ENCODE measurements at regions not wholly inside any gene's neighbourhood (a gene's known extent, or its start where the extent isn't known, plus 50 kb on each side); places are given as distances from the start of the nearest gene placed in this dataset.

DNA sequence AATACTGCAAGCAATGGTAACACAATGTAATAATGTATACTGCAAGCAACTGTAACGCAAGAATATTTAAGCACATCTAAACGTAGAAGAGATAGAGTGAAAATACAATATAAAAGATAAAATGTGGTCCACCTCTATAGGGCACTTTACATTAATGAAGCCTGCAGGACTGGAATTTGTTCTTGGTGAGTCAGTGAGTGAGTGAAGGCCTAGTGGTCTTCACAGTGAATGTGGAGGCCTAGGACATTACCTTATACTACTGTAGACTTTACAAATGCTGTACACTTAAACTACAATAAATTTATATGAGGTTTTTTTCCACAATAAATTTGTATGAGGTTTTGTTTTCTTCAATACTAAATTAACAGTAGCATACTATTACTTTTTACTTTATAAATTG is 287.4 kb upstream of the SNX7 start:
- DNase-seq = no peak

DNA sequence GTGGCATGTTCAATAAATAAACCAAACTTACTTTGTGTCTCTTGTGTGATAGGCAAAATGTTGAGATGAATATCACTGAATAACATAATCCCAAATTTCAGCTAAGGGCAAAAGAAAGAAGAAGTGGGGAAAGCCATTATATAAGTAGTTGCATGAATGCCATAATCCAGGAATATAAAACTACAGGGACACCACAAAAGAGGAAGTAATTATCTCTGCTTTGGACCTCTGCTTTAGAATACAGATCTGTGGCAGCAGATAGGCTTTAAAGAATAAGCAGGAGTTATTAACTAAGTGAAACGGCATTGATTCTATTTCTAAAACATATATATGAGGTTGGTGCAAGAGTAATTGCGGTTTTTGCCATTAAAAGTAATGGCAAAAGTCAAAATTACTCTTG is 288.5 kb upstream of the SNX7 start:
- peak; percentile 83 for DNase-seq

DNA sequence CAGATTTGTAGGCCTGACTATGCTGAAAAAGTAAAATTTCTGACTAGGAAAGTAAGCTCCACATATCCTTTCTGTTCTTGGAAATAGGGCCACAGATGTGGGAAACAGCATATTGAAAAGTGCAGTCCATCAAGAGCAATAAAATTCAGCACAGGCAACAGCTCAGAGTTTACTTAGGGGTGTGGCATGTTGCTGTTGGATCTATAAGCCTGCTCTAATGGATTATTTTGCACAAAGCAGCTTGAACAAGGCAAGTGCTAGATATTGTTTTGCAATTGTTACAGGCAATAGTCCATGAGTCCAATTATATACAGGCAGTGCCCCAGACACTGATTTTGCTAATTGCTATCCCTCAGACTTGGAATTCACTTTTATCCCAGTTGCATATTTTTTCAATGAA is 289.8 kb upstream of the SNX7 start:
- DNase-seq = no peak

DNA sequence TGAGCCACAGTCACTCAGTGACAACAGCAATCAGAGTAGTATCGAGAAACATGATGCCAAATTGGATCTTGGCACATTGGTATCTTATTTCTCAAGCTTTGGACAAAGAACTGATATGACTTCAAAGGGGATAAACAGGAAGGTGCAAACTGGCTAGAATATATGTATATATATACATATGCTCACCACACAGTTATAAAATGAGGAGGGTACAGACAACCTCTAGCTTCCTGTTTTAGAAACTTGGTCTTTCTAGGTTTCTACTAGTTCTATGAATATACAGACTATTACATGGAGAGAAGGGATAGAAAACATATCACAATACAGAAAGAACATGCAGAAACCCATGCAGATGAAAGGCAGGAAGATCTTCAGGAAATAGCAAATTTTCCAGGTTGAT is 292.1 kb upstream of the SNX7 start:
- no peak for DNase-seq

DNA sequence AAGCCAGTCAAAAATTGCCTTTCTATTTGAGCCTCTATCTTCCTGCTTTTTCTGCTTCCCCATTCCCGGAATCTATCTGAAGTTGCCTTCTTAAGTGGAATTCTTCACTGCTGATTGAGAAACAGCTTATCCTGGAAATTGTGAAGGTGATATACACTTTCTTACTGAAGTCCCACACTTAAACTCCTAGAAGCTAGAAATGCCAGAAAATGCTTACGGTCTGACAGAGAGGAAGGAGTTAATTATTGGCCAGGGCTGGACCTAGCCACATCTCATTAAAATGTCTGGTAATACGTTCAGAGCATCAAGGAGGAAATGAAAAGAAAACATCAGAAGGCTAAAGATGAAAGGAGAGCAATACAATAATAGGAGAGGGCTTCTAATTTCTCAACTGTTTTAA is 292.5 kb upstream of the SNX7 start:
- no peak for DNase-seq

DNA sequence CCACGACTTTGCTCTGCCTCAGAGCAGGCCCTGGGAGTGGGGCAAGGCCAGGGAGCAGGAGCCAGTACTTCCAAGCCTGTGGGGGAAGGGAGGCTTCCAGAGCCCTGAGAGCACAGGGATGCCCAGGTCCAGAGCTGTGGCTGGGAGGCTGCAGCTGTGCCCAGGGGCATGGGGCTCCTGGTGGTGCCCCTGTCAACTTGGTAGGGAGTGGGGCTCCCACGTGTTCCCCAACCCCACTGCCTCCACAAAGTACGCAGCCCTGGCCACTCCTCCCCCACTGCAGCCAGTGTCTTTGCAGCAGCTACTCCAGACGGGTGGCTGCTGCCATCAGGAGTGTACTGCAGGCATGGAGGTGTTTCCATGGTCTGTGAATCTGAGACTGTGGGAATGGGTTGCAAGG is 294.1 kb upstream of the SNX7 start:
- no peak for DNase-seq

DNA sequence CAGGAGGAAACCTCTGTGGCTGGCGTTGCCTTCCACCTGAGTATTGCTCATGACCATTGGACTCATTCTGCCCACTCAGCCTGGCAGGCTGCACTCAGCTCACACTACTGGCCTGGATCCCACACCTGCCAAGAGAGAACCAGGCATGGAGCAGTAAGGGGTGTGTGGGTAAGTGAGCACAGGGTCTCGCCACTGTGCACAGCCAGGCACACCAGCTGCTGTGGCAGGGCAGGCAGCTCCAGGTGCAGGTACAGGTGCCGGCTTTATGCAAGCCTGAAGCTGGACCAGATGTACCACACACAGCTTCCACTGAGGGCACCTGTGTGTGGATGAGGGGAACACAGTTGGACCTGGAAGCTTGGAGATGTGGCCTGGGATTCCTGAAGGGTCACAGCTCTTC is 295.2 kb upstream of the SNX7 start:
- DNase-seq = no peak

DNA sequence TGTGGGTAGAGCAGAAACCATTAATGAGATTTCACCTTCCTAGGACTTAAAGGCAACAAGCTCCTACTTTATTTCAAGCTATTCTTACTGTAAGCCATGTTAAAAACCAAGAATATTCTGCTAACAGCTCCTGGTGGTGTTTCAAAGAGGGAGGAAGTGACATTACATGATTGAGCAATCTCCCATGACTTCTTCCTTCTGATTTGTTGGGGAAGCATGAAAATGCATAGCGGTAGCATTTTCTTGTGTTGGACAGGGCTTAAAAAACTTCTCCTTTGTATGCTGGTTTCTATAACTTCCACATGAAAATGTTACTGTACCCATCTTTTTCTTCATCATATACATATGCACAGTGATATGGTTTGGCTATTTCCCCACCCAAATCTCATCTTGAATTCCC is 297.0 kb upstream of the SNX7 start:
- DNase-seq = peak; percentile 84

DNA sequence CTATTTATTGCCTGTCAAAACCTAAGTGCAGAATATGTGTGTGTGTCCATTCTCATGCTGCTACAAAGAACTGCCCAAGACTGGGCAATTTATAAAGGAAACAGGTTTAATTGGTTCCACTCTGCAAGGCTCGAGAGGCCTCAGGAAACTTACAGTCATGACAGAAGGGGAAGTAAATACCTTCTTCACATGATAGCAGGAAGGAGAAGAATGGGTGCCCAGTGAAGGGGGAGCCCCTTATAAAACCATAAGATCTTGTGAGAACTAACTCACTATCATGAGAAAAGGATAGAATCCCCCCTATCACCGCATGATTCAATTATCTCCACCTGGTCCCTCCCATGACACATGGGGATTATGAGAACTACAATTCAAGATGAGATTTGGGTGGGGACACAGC is 300.7 kb upstream of the SNX7 start:
- DNase-seq = no peak

DNA sequence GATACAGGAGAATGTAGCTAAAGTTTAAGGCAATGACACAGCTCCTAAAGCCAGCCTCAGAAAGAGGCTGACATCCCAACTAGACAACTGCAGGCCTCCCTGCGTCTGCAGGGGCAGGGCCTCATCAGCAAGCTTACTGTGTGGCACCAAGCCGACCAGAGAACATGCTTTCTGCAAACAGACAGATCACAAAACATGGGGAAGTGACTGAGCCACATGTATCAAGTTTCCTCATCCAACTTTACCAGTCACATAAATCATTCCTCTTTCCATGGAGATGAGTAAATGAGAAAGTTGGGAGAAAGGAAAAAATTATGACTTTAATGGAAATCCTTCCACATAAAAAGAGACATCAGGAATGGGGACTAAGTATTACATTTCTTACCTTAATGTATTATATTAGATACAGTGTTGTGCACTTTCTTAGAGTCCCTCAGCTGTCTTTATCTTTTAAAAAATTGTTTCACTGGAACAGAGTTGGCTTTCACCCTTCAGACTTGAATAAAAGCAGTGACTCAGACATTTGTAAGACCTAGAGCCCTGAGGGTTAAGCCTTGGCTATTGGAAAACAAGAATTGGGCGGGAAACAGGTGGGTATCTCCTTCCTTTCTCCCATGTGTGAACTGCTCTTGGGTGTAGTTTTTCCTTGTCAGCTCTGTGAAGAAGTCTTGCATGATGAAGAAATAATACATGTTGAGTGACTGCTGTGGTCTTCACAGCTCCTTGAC is 305.7 kb upstream of the SNX7 start:
- DNase-seq = peak; percentile 45

DNA sequence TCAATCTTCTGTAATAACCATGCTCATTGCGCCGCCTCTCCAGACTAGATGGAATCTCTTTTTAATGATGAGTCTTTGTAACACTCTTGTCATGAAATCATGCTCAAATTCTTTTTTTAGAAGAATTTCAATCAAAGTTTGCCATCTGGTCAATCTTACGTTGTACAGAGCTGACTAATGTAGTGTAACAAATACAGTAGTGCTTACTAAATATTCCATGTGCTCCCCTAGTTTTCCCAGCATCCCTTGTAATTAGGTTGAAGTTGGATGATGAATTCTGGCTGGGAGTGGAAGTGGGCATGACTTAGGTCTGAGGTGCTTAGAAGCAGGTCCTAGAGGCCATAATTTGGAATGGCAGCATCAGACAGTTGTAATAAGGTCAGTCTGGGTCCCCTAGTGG is 309.1 kb upstream of the SNX7 start:
- no peak for DNase-seq

DNA sequence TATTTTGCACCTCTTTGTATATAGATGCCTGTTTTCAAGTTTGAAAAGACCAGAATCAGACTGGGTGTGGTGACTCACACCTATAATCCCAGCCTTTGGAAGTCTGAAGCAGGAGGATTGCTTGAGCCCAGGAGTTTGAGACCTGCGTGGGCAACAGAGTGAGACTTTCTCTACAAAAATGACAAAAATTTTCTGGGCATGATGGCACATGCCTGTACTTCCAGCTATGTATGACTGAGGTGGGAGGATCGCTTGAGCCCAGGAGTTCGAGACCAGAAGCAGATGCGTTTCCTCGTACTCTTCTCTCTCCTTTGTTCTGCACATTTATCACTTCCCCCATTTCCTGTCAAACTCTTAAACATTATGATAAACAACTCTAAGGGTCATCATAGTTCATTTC is 310.0 kb upstream of the SNX7 start:
- DNase-seq = no peak

DNA sequence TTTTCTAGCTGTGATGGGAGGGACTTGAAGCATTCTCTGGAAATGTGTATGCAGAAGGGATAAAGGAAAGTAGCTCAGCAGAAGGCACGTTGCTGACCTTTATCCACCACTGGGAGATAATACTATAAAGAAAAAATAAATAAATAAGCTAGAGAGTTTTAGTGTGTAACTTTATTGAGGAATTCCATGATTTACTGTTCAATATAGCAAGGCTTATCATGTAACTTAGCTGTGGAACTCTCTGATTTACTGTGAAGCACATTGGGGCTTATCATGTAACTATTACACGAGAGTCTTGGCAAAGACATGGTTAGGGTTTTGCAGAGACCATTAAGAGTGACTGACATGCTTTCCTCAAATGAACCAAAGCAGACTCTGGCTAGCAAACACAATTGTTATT is 316.1 kb upstream of the SNX7 start:
- no peak for DNase-seq

DNA sequence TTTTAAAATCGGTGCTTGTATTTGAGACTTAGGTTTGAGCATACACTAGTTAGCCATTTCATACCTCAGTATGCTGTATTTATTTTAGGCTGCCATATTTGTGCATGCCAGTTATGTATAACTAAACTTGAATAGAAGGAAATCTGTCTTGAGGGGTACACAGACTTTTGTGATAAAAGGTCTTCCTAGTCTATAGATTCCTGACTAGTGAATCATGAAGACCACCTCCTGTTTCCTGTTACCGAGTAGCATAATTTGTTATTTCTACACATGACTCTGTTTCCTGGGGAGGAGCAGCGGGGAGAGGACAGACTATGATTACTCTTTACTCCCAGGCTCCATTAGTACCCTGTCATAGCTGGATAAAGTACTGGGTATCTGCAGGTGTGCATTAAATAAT is 316.8 kb upstream of the SNX7 start:
- DNase-seq = no peak

DNA sequence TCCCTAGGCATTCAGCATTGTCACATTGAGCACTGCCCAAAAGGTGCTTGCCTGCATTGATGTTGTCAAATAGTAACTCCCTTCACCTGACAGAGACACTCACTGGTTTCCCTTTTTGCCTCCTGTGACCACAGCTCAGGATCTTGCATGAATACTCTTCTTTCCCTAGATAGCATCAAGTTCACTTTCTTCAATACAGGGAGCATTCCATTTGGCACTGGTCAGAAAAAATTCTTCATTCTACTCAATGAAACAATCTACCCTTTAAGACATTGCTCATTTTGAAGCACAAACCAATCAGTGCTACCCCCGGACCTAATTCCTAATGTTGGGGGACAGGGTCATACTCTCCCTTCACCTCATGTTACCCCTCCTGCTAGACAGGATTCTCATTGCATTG is 319.0 kb upstream of the SNX7 start:
- DNase-seq = no peak

DNA sequence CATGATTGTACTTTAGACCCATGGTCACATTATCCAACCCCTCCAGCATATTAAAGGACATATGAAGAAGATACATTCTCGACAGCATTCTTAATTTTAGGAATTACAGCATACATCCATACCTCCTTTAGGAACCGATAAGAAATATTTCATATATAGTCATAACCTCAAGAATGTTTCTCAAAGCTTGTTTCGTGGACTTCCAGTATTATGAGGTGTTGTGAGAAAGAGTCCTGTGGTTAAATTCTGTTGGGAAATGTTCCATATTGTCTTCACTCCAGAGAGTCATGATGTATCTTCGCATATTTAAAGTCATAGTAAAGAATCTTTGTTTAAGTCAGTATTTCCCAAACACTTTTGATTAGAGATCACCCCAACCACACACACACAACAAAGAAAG is 321.0 kb upstream of the SNX7 start:
- no peak for DNase-seq

DNA sequence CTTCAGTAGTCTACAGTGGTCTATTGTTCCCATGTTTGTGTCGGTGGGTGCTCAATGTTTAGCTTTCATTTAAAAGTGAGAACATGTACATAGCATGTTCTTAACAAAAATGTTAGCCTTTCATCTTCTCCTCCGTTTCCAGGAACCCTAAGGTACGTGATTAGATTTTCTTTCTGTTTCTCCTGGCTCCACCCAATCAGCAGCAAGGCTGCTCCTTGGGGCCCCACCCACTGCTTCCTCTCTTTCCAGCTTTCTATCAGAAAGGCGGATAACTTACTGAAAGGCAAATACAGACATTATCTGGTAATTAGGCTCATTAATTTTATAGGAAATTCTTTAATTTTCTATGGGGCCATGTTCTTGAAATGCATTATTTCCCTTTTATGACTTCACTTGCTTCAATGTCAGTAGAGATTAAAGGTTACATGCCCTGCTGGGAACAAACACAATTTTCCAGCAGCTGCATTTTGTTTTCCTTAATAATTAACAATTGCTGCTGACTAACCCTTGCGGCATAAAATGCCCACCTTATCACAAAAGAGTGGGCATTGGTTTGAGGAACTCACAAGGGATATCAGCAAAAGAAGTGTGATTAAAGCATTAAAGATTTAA is 324.9 kb upstream of the SNX7 start:
- no peak for DNase-seq

DNA sequence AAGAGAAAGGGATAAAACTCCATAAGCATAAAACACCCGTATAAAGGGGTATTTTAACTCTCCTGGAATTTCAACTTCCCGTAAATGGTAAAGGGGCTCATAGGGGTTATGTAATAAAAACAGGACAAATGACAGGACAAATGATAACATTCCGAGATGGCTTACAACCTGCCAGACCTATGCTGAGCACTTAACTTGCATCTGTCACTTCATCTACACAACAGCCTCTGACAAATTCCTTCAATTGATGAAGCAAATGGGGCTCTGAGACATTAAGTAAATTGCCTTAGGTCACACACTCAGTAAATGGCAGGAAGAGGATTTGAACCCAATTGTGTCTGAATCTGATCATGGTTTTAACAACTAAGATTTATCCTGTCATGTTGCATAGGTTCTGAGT is 327.6 kb upstream of the SNX7 start:
- DNase-seq = no peak

DNA sequence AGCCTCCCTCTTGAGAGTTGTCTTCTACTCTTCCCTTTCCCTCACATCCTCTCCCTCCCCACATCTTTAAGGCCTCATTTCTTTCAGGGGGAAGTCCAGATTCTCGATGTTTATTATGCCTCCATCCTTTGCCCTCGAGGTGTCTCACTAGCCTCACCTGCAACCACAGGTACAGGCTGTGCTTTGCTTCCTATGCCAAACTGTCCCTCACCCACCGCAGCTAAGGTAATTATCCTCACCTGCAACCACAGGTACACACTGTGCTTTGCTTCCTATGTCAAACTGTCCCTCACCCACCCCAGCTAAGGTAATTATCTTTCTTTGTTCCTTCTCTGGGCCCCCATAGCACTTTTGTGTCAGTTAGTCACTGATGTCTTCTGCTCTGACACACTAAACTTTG is 328.1 kb upstream of the SNX7 start:
- no peak for DNase-seq

DNA sequence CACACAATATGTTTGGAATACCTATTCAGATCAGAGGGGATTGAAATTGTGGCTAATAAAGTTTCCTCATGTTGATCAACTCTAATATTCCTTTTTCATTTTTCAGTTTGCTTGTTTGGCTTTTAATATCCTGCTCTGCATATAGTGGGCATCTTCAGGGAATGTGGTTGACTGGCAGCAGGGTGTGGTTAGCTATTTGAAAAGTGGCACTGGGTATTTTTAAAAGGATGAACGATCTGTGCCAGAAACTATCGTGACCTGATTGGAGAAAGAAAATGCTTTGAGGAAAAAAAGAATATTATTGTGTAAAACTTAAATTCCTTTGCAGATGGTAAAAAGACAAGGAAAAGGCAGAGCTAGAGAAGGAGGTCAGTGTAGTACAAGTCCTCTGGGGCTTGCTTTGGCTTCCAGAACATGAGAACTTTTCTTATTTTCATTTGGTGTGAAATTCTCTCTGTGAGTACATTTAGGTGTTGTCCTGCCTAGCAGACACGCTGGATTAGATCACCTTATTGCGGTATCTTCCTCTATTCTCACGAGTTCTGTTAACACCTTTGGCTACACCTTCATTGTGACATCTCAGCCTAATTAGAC is 329.7 kb upstream of the SNX7 start:
- no peak for DNase-seq

DNA sequence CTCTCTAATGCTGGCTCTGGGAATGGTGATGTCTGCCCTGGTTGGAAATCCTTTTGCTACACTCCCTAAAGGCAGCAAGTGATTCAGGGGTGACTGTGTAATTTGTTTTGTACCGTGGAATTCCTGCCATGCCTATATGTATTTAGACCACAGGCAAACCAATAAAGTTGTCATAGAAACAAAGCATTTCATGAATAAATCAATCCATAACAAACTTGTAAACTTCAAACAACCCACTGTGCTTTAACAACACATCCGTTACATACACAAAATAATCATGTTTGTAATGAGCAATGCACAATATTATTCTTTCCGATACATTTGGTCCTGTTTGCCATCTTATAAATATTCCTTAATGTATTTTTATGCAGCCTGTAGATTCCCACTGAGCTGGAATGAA is 330.3 kb upstream of the SNX7 start:
- no peak for DNase-seq

DNA sequence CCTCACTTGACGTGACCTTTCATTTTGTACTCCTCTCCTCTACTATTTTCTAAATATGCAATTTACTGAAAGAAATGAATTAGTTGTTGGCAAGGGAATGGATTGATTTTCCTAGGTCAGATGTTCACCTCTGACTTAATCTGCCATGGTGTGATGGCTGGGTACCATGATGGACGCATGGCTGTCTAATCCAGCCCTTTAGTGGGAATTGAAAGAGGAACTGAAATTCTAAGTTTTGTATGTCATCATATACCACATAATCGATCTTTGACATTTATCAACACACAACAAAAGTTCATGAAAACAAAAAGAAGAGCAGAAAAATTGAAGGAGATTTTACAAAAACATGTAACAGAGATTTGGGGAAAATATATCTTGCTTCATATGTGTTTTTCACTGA is 331.3 kb upstream of the SNX7 start:
- peak; percentile 72 for DNase-seq

DNA sequence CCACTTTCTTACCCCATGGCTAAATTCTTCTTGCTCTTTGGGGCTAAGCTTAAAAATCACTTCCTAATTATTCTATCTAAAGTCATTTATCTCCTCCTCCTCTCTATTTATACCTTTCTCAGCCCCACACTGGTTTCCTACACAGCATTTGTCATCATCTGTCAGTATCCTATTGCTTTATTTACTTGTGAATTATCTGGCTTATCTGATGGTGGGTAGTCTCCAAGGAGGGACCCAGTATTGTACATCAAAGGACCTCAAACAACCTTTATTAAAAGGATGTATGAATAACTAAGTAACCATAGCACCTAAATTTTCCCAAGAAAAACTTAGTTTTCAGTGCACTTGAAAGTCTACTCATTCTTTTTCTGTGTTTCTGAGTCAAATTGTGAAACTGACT is 332.7 kb upstream of the SNX7 start:
- no peak for DNase-seq

DNA sequence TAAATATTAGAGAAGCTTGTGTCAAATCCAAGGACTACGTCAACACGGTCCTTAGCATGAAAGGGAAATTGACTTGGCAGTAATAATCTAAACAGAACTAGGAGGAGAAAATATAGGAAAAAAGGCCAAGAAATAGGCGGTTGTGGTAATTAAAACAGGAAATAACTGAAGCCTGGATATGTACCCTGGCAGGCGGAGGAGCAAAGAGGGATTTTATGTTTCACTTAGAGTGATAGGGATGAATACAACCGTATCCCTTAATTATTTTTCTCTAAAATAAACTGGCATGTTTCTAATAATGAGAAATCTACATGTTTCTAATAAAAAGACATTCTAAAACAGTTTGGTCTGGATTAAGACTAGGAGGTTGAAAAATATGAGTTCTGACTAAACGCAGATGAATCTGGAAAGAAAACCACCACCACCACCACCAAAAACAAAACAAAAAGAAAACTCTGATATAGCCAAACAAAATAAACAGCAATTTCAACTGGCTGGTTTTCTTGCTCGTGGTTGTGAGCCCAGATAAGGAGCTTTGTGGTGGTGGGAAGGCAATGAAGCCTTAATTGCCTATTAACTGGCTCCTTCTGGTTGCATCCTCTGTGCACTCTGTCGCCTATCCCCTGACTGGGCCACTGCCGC is 334.2 kb upstream of the SNX7 start:
- DNase-seq = no peak

Measured in MV-4-11 (cell line).